GM18498 (cell line): ENCODE measurements at regions not wholly inside any gene's neighbourhood (a gene's known extent, or its start where the extent isn't known, plus 50 kb on each side); places are given as distances from the start of the nearest gene placed in this dataset.
"Not testable (repeated sequence)": the region's sequence is repeated elsewhere in the genome, so short reads cannot be mapped to it uniquely, and the experiment has no call there.

Experiments used
- ATAC-seq: cut with Tn5 transposase; IDR thresholded peaks from one replicate; pipeline ENCODE4 v1.9.1; 2021; ENCODE audit warnings: mild to moderate bottlenecking, moderate library complexity; ENCODE audit not compliant: unreplicated experiment

- no peak for ATAC-seq
Observed at GRCh38 chr1:99496067-99496466, 149.8 kb upstream of the PALMD start.

GRCh38 chr1:99497690-99498089 is 148.2 kb upstream of the PALMD start:
- ATAC-seq = no peak

GRCh38 chr1:99500541-99500940 is 145.4 kb upstream of the PALMD start:
- no peak for ATAC-seq

GRCh38 chr1:99501871-99502270 is 144.0 kb upstream of the PALMD start:
- no peak for ATAC-seq

- ATAC-seq = no peak
Observed at GRCh38 chr1:99502400-99502799, 143.5 kb upstream of the PALMD start.

- ATAC-seq = no peak
Observed at GRCh38 chr1:99503276-99503747, 142.6 kb upstream of the PALMD start.

- no peak for ATAC-seq
Observed at GRCh38 chr1:99504287-99504686, 141.6 kb upstream of the PALMD start.

- ATAC-seq = no peak
Observed at GRCh38 chr1:99506631-99507030, 139.3 kb upstream of the PALMD start.

- not testable (repeated sequence) for ATAC-seq
Observed at GRCh38 chr1:99507446-99507845, 138.5 kb upstream of the PALMD start.

GRCh38 chr1:99507906-99508732 is 137.8 kb upstream of the PALMD start:
- no peak for ATAC-seq

GRCh38 chr1:99508733-99509445 is 137.0 kb upstream of the PALMD start:
- not testable (repeated sequence) for ATAC-seq

- ATAC-seq = not testable (repeated sequence)
Observed at GRCh38 chr1:99514823-99515552, 130.9 kb upstream of the PALMD start.

- no peak for ATAC-seq
Observed at GRCh38 chr1:99516141-99516540, 129.8 kb upstream of the PALMD start.

GRCh38 chr1:99520121-99520520 is 125.8 kb upstream of the PALMD start:
- no peak for ATAC-seq

GRCh38 chr1:99525331-99525730 is 120.6 kb upstream of the PALMD start:
- ATAC-seq = no peak

- no peak for ATAC-seq
Observed at GRCh38 chr1:99527078-99527477, 118.8 kb upstream of the PALMD start.

GRCh38 chr1:99527545-99527944 is 118.4 kb upstream of the PALMD start:
- ATAC-seq = no peak

GRCh38 chr1:99529002-99529401 is 116.9 kb upstream of the PALMD start:
- no peak for ATAC-seq

- no peak for ATAC-seq
Observed at GRCh38 chr1:99531578-99532275, 114.2 kb upstream of the PALMD start.

- no peak for ATAC-seq
Observed at GRCh38 chr1:99532276-99532580, 113.7 kb upstream of the PALMD start.
